Chondrocyte (in vitro differentiated cells): ENCODE measurements at regions not wholly inside any gene's neighbourhood (a gene's known extent, or its start where the extent isn't known, plus 50 kb on each side); places are given as distances from the start of the nearest gene placed in this dataset.
"Not testable (repeated sequence)": the region's sequence is repeated elsewhere in the genome, so short reads cannot be mapped to it uniquely, and the experiment has no call there.

Experiments
- DNase-seq: peaks from one replicate; pipeline ENCODE4 v3.0.0; 2021; ENCODE audit warnings: mixed read lengths, low spot score
- H3K27ac Mint-ChIP-seq: one replicate; pipeline ENCODE4 v1.8.0; 2021; ENCODE audit warnings: mild to moderate bottlenecking, moderate library complexity, mixed read lengths; ENCODE audit not compliant: unreplicated experiment
- H3K27me3 Mint-ChIP-seq: 2 replicates; pipeline ENCODE4 v1.8.0; 2021; ENCODE audit warnings: low read depth, mixed read lengths
- H3K36me3 Mint-ChIP-seq: 2 replicates; pipeline ENCODE4 v1.8.0; 2021; ENCODE audit warnings: low read depth, mixed read lengths
- H3K4me1 Mint-ChIP-seq: 2 replicates; pipeline ENCODE4 v1.8.0; 2021; ENCODE audit warnings: low read depth, mild to moderate bottlenecking, mixed read lengths
- H3K4me3 Mint-ChIP-seq: one replicate; pipeline ENCODE4 v1.8.0; 2021; ENCODE audit warnings: mild to moderate bottlenecking, moderate library complexity, mixed read lengths; ENCODE audit not compliant: unreplicated experiment
- H3K9me3 Mint-ChIP-seq: 2 replicates; pipeline ENCODE4 v1.8.0; 2021; ENCODE audit warnings: low read depth, mixed read lengths
- CTCF ChIP-seq: fragments of 200-600 bp; sonication (generic); IDR thresholded peaks from 2 replicates; pipeline ENCODE4 v1.5.0; 2021; ENCODE audit warnings: antibody characterized with exemption, mild to moderate bottlenecking, moderate library complexity

DNA sequence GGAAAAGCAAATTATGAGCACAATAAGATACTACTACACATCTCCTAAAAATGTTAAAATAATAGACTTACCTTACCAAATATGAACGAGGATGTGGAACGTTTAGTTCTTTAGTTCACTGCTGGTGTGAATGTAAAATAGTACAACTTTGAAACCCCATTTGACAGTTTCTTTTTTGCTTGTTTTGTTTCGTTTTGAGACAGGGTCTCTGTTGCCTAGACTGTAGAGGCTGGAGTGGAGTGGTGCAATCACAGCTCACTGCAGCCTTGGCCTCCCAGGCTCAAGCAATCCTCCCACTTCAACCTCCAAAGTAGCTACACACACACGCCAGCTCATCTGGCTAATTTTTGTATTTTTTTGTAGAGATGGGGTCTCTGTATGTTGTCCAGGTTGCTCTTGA, 136.4 kb upstream of the FAR2 start:
- Mint-ChIP-seq H3K27me3 (peaks cover 2% of the 10 kb centered on the region), H3K4me1 (no peaks in the 10 kb centered on the region), H3K27ac (no peak overlapping the region), H3K4me3 (no peak overlapping the region), H3K9me3 (no peaks in the 10 kb centered on the region), H3K36me3 (no peaks in the 10 kb centered on the region)
- no peak for TF ChIP-seq CTCF
- no peak for DNase-seq

GRCh38 chr12:29017532-29017931, 131.5 kb upstream of the FAR2 start:
- not testable (repeated sequence) for H3K27ac Mint-ChIP-seq

GRCh38 chr12:29023436-29024076, 125.5 kb upstream of the FAR2 start:
- Mint-ChIP-seq H3K36me3 (peaks cover 1% of the 10 kb centered on the region), H3K4me1 (no peaks in the 10 kb centered on the region), H3K9me3 (no peaks in the 10 kb centered on the region), H3K27me3 (peaks cover 7% of the 10 kb centered on the region), H3K4me3 (no peak overlapping the region), H3K27ac (no peak overlapping the region)
- no peak for TF ChIP-seq CTCF
- no peak for DNase-seq

More at GRCh38 chr12:29017532-29017931, 131.5 kb upstream of the FAR2 start:
- H3K4me3 Mint-ChIP-seq, H3K27me3 Mint-ChIP-seq, H3K4me1 Mint-ChIP-seq, DNase-seq, H3K36me3 Mint-ChIP-seq, H3K9me3 Mint-ChIP-seq: not testable (repeated sequence)

DNA sequence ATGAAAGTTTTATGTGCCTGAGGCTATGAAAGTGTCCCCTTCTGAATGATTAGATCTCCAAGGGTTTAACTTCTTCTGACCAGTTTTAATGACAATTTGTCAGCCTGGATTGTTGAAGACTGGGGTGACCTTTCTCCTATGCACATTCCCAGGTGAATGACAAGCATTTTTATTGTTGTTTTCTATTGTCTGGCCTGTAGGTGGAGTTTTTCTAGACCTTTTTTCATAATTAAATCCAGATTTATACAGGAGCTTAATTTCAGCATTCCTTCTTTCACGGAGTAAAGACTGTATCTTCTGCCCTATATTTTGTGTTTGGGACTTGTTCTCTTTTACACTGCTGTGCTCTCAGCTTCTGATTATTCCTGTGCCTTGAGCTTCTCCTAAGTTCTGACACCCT, 125.0 kb upstream of the FAR2 start:
- H3K4me3 Mint-ChIP-seq = no peak overlapping the region
- H3K9me3 Mint-ChIP-seq = no peaks in the 10 kb centered on the region
- H3K36me3 Mint-ChIP-seq = peaks cover under 1% of the 10 kb centered on the region
- DNase-seq = no peak
- TF ChIP-seq CTCF = peak; percentile 59
- peaks cover 7% of the 10 kb centered on the region for H3K27me3 Mint-ChIP-seq
- no peaks in the 10 kb centered on the region for H3K4me1 Mint-ChIP-seq
- no peak overlapping the region for H3K27ac Mint-ChIP-seq

- Mint-ChIP-seq H3K27ac (no peak overlapping the region), H3K4me3 (no peak overlapping the region), H3K27me3 (peaks cover 6% of the 10 kb centered on the region), H3K4me1 (no peaks in the 10 kb centered on the region), H3K36me3 (no peaks in the 10 kb centered on the region), H3K9me3 (no peaks in the 10 kb centered on the region)
- TF ChIP-seq CTCF = no peak
- DNase-seq = no peak
These were observed 123.1 kb upstream of the FAR2 start for GRCh38 chr12:29025937-29026336.

DNA sequence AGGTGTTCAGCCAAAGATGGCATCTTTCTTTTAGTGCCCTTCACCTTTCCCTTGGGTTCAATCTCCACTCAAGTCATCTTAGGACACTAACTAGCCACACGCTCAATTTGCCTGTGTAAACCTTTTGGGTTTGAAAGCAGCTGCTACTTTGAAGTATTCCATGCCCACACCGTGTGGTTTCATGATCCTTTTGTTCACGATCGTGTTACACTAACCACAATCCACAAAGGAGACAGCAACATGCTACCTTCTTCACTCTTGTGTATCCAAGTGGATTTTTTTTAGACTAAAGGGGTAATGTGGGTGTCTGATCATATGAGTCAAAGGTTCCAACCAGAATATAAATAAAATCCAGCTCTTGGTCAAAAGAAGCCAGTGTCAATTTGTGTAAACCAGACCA, 122.7 kb upstream of the FAR2 start:
- TF ChIP-seq CTCF = no peak
- no peak for DNase-seq
- Mint-ChIP-seq H3K4me1 (no peaks in the 10 kb centered on the region), H3K27ac (no peak overlapping the region), H3K9me3 (no peaks in the 10 kb centered on the region), H3K4me3 (no peak overlapping the region), H3K27me3 (peaks cover 3% of the 10 kb centered on the region), H3K36me3 (no peaks in the 10 kb centered on the region)

- not testable (repeated sequence) for H3K9me3 Mint-ChIP-seq, H3K27ac Mint-ChIP-seq, H3K36me3 Mint-ChIP-seq, H3K4me3 Mint-ChIP-seq, DNase-seq, H3K4me1 Mint-ChIP-seq, H3K27me3 Mint-ChIP-seq
These were observed 119.6 kb upstream of the FAR2 start for GRCh38 chr12:29029484-29029883.
